DND-41 (cell line): ENCODE measurements at regions not wholly inside any gene's neighbourhood (a gene's known extent, or its start where the extent isn't known, plus 50 kb on each side); places are given as distances from the start of the nearest gene placed in this dataset.

Source experiments
- ATAC-seq: fragments of 200-7000 bp; cut with Tn5 transposase; 3 replicates; pipeline ENCODE4 v1.9.1; 2021; ENCODE audit warnings: low read depth; ENCODE audit not compliant: insufficient read depth
- DNase-seq: peaks from one replicate; pipeline ENCODE4 v3.0.0-alpha.2; 2020
- H2AFZ ChIP-seq: 2 replicates; pipeline ENCODE4 v1.6.0; 2012; ENCODE audit warnings: low read depth, low read length
- H3K27ac ChIP-seq: 2 replicates; pipeline ENCODE4 v1.5.1; 2012; ENCODE audit warnings: low read length, inconsistent platforms
- H3K27me3 ChIP-seq: fragments of 200-600 bp; sonication (generic); 2 replicates; pipeline ENCODE4 v1.6.0; 2012; ENCODE audit warnings: low read length, mild to moderate bottlenecking, inconsistent platforms; ENCODE audit not compliant: insufficient read depth, poor library complexity
- H3K36me3 ChIP-seq: 2 replicates; pipeline ENCODE4 v1.5.1; 2012; ENCODE audit warnings: low read length, inconsistent platforms; ENCODE audit not compliant: insufficient read depth
- H3K4me1 ChIP-seq: 2 replicates; pipeline ENCODE4 v1.5.1; 2012; ENCODE audit warnings: mild to moderate bottlenecking, low read length; ENCODE audit not compliant: insufficient read depth
- H3K4me2 ChIP-seq: 2 replicates; pipeline ENCODE4 v1.6.0; 2012; ENCODE audit warnings: mild to moderate bottlenecking, moderate library complexity, low read length, inconsistent platforms; ENCODE audit not compliant: insufficient read depth
- H3K4me3 ChIP-seq, 2 experiments: fragments of 200-600 bp in 1 of 2; shearing (Covaris generic) in 1 of 2; 2 replicates each; pipeline ENCODE4 v1.5.1; 2012 to 2016; ENCODE audit warnings: inconsistent platforms in 2 of 2, low read length in 2 of 2, mild to moderate bottlenecking in 2 of 2, low read depth in 1 of 2, moderate library complexity in 1 of 2
- H3K79me2 ChIP-seq: 2 replicates; pipeline ENCODE4 v1.6.0; 2012; ENCODE audit warnings: low read length, inconsistent platforms; ENCODE audit not compliant: insufficient read depth
- H3K9ac ChIP-seq: 2 replicates; pipeline ENCODE4 v1.6.0; 2012; ENCODE audit warnings: low read depth, mild to moderate bottlenecking, inconsistent platforms, low read length, moderate library complexity
- H3K9me3 ChIP-seq: 2 replicates; pipeline ENCODE4 v1.5.1; 2012; ENCODE audit warnings: low read length, moderate library complexity, mild to moderate bottlenecking, inconsistent platforms; ENCODE audit not compliant: insufficient read depth, severe bottlenecking
- H4K20me1 ChIP-seq: 2 replicates; pipeline ENCODE4 v1.6.0; 2012; ENCODE audit warnings: low read length; ENCODE audit not compliant: insufficient read depth
- CTCF ChIP-seq: IDR thresholded peaks from 2 replicates; pipeline ENCODE4 v1.5.1; 2012; ENCODE audit warnings: borderline replicate concordance, low read length, moderate library complexity, mild to moderate bottlenecking; ENCODE audit not compliant: poor library complexity, severe bottlenecking; ENCODE audit errors: extremely low read depth
- EZH2 ChIP-seq: IDR thresholded peaks from 3 replicates; pipeline ENCODE4 v1.6.1; 2012; ENCODE audit warnings: borderline replicate concordance, low read depth, mild to moderate bottlenecking, moderate library complexity, low read length, inconsistent platforms; ENCODE audit not compliant: severe bottlenecking

GRCh38 chr12:42854826-42855225, 265.3 kb upstream of the PRICKLE1 start:
- Histone ChIP-seq H3K79me2 (no peaks in the 10 kb centered on the region), H3K27ac (no peak overlapping the region), H3K36me3 (no peaks in the 10 kb centered on the region), H3K9me3 (no peaks in the 10 kb centered on the region), H3K9ac (no peak overlapping the region), H3K4me3 (no peak overlapping the region), H3K4me1 (no peaks in the 10 kb centered on the region), H4K20me1 (no peaks in the 10 kb centered on the region), H3K4me2 (no peak overlapping the region), H3K27me3 (no peaks in the 10 kb centered on the region), H2AFZ (no peak overlapping the region)
- ATAC-seq (no peak), DNase-seq (no peak)
- no peak for TF ChIP-seq CTCF
- no peak for TF ChIP-seq EZH2

- no peak overlapping the region for H3K9ac ChIP-seq
- no peak for DNase-seq
- no peaks in the 10 kb centered on the region for H3K9me3 ChIP-seq
- H3K27ac ChIP-seq, result no peak overlapping the region
- H2AFZ ChIP-seq, result no peak overlapping the region
- no peak overlapping the region for H3K4me3 ChIP-seq
- H3K36me3 ChIP-seq, result no peaks in the 10 kb centered on the region
- no peaks in the 10 kb centered on the region for H3K79me2 ChIP-seq
- no peaks in the 10 kb centered on the region for H4K20me1 ChIP-seq
- H3K4me2 ChIP-seq, result no peak overlapping the region
- TF ChIP-seq CTCF (no peak), EZH2 (no peak)
- no peaks in the 10 kb centered on the region for H3K4me1 ChIP-seq
- ATAC-seq, result no peak
- no peaks in the 10 kb centered on the region for H3K27me3 ChIP-seq
Observed at GRCh38 chr12:42854208-42854607, 264.7 kb upstream of the PRICKLE1 start.

GRCh38 chr12:42853370-42854140, 264.0 kb upstream of the PRICKLE1 start:
- no peak overlapping the region for H2AFZ ChIP-seq
- DNase-seq (no peak), ATAC-seq (no peak)
- no peaks in the 10 kb centered on the region for H3K79me2 ChIP-seq
- H3K4me2 ChIP-seq, result no peak overlapping the region
- no peak overlapping the region for H3K27ac ChIP-seq
- H3K4me1 ChIP-seq, result no peaks in the 10 kb centered on the region
- no peaks in the 10 kb centered on the region for H3K36me3 ChIP-seq
- H4K20me1 ChIP-seq, result no peaks in the 10 kb centered on the region
- H3K9ac ChIP-seq, result no peak overlapping the region
- no peak for TF ChIP-seq EZH2
- TF ChIP-seq CTCF, result no peak
- no peaks in the 10 kb centered on the region for H3K9me3 ChIP-seq
- no peaks in the 10 kb centered on the region for H3K27me3 ChIP-seq
- no peak overlapping the region for H3K4me3 ChIP-seq

GRCh38 chr12:42846782-42847181, 257.2 kb upstream of the PRICKLE1 start:
- H2AFZ ChIP-seq, result no peak overlapping the region
- ATAC-seq, result no peak

More at GRCh38 chr12:42846782-42847181, 257.2 kb upstream of the PRICKLE1 start:
- no peaks in the 10 kb centered on the region for H4K20me1 ChIP-seq
- H3K9ac ChIP-seq, result no peak overlapping the region
- no peak overlapping the region for H3K4me3 ChIP-seq
- no peaks in the 10 kb centered on the region for H3K27me3 ChIP-seq
- TF ChIP-seq EZH2 (no peak), CTCF (no peak)
- H3K36me3 ChIP-seq, result no peaks in the 10 kb centered on the region
- H3K79me2 ChIP-seq, result no peaks in the 10 kb centered on the region
- DNase-seq, result no peak
- no peaks in the 10 kb centered on the region for H3K4me1 ChIP-seq
- H3K27ac ChIP-seq, result no peak overlapping the region
- no peak overlapping the region for H3K4me2 ChIP-seq
- no peaks in the 10 kb centered on the region for H3K9me3 ChIP-seq
